H1 (cell line): ENCODE measurements at regions not wholly inside any gene's neighbourhood (a gene's known extent, or its start where the extent isn't known, plus 50 kb on each side); places are given as distances from the start of the nearest gene placed in this dataset.

ENCODE experiments used
- CBX5 ChIP-seq: fragments of 300-800, 300-1000 bp; sonication (generic); IDR thresholded peaks from 2 replicates; pipeline ENCODE4 v1.7.1; 2016; ENCODE audit warnings: antibody characterized with exemption, low read length, low read depth
- PHF8 ChIP-seq: fragments of 200-600 bp; sonication (generic); conservative IDR thresholded peaks from 2 replicates; pipeline ENCODE4 v1.7.1; 2012; ENCODE audit warnings: low read depth, mild to moderate bottlenecking, inconsistent platforms, low read length, moderate library complexity
- RBBP5 ChIP-seq: IDR thresholded peaks from 2 replicates; pipeline ENCODE4 v1.7.1; 2012; ENCODE audit warnings: low read depth, mild to moderate bottlenecking, inconsistent platforms, low read length, moderate library complexity, borderline replicate concordance
- SAP30 ChIP-seq: fragments of 300-600 bp; sonication (generic); IDR thresholded peaks from 2 replicates; pipeline ENCODE4 v1.7.1; 2012; ENCODE audit warnings: low read length, moderate library complexity, mild to moderate bottlenecking, inconsistent platforms; ENCODE audit not compliant: insufficient read depth, insufficient replicate concordance

GRCh38 chr18:42328931-42329330 is 373.9 kb downstream of the PIK3C3 start (continued):
- TF ChIP-seq PHF8 = no peak
- no peak for TF ChIP-seq SAP30
- no peak for TF ChIP-seq RBBP5
- no peak for TF ChIP-seq CBX5
